Right lobe of liver (tissue), 6 donors: ENCODE measurements at regions not wholly inside any gene's neighbourhood (a gene's known extent, or its start where the extent isn't known, plus 50 kb on each side); places are given as distances from the start of the nearest gene placed in this dataset.

ENCODE experiments used
- ATAC-seq, 4 donors: fragments of 200-7000 bp; cut with Tn5 transposase; one replicate each; pipeline ENCODE4 v1.9.1; 2020; ENCODE audit warnings: mild to moderate bottlenecking in 4 of 4, moderate library complexity in 4 of 4
- DNase-seq, 3 donors: peaks; one replicate each; pipeline ENCODE4 v3.0.0-alpha.2; 2020
- H3K27ac ChIP-seq, 3 donors: fragments of 200-600 bp; one replicate each; pipeline ENCODE4 v1.8.0; 2022
- H3K27me3 ChIP-seq, 2 donors: fragments of 200-600 bp; one replicate each; pipeline ENCODE4 v1.8.0; 2022
- H3K36me3 ChIP-seq, 4 donors: fragments of 200-600 bp; sonication (generic) in 1 of 4; one replicate each; pipeline versions ENCODE4 v1.5.1 to v1.8.0; 2017 to 2022; ENCODE audit warnings: control low read depth in 1 of 4
- H3K4me1 ChIP-seq, 4 donors: fragments of 200-600 bp; sonication (generic) in 1 of 4; one replicate each; pipeline versions ENCODE4 v1.5.1 to v1.8.0; 2017 to 2022; ENCODE audit warnings: control low read depth in 1 of 4
- H3K4me3 ChIP-seq, 3 donors: fragments of 200-600 bp; one replicate each; pipeline ENCODE4 v1.8.0; 2022
- H3K9me3 ChIP-seq, 4 donors: fragments of 200-600 bp; sonication (generic) in 1 of 4; one replicate each; pipeline versions ENCODE4 v1.5.1 to v1.8.0; 2017 to 2022; ENCODE audit warnings: control low read depth in 1 of 4
- POLR2A ChIP-seq: fragments of 450-650 bp; IDR thresholded peaks from one replicate; pipeline ENCODE4 v1.6.1; 2017; ENCODE audit warnings: antibody characterized with exemption, mild to moderate bottlenecking
- WGBS: methylation state at CpG from one replicate; pipeline ENCODE4 v1.1.6; 2018; ENCODE audit warnings: low coverage, low lambda C conversion rate; ENCODE audit not compliant: insufficient coverage; ENCODE audit errors: missing lambda C conversion rate; 5-methylcytosine and 5-hydroxymethylcytosine counted together
- intact Hi-C, 2 donors: fragments of 100-400 bp; cut with DNase I; formaldehyde crosslinking; loops; one replicate each; pipeline versions ENCODE4 v1.11.2 to v1.14.1; 2022
- TF ChIP-seq, protein P1 (sequence below), 4 donors: fragments of 200-600 bp in 3 of 4; fragments of 450-650 bp in 1 of 4; IDR thresholded peaks; one replicate each; pipeline versions ENCODE4 v1.5.1 to v1.8.0; 2016 to 2022; ENCODE audit warnings: antibody characterized with exemption in 4 of 4, mild to moderate bottlenecking in 2 of 4
- donor health status: DM: no; HTN: yes; CAD: no.
- donor health status: DM: no; HTN: no; CAD: no.
- donor health status: DM: no; HTN: no; CAD: no.
- donor health status: DM: no; HTN: yes; CAD: no.
- donor health status: DM: no; HTN: yes; CAD: no.

- intact Hi-C loops: no loop called here
- H3K4me1 ChIP-seq: peaks cover 0 to 35% (median 6%) of the 10 kb centered on the region in 4 donors
Measured at GRCh38 chr11:34788642-34789041, 127.5 kb downstream of the APIP start.

DNA sequence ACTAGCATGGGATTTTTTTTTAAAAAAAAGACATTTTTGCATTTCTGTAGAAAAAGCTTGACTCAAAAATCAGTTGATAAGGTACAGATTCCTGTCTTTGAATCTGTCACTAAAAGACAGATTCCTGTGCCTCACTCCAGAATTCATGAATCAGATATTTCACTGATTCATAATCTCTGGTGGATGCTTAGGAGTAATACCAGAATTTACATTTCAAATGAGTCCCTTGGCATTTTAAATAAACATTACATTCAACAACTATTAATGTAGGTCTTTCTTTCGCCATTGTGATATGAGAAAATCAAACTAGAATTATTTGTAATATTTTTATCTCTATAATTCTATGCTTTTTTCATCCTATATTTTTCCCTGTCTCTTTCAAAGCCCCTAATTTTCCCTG is 128.3 kb downstream of the APIP start:
- H3K27ac ChIP-seq: no peak overlapping the region
- TF ChIP-seq, protein P1, sequence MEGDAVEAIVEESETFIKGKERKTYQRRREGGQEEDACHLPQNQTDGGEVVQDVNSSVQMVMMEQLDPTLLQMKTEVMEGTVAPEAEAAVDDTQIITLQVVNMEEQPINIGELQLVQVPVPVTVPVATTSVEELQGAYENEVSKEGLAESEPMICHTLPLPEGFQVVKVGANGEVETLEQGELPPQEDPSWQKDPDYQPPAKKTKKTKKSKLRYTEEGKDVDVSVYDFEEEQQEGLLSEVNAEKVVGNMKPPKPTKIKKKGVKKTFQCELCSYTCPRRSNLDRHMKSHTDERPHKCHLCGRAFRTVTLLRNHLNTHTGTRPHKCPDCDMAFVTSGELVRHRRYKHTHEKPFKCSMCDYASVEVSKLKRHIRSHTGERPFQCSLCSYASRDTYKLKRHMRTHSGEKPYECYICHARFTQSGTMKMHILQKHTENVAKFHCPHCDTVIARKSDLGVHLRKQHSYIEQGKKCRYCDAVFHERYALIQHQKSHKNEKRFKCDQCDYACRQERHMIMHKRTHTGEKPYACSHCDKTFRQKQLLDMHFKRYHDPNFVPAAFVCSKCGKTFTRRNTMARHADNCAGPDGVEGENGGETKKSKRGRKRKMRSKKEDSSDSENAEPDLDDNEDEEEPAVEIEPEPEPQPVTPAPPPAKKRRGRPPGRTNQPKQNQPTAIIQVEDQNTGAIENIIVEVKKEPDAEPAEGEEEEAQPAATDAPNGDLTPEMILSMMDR (IDR thresholded peaks at IDR 0.05): no peak
- TF ChIP-seq POLR2A: no peak
- no peak overlapping the region for H3K4me3 ChIP-seq
- WGBS: 89% methylated on average over 1 of the region's 1 CpG
- ATAC-seq (no peak), DNase-seq (no peak)
- H3K27me3 ChIP-seq: no peaks in the 10 kb centered on the region
- no peaks in the 10 kb centered on the region for H3K9me3 ChIP-seq
- intact Hi-C loops: no loop called here
- peaks cover 0 to 34% (median 6%) of the 10 kb centered on the region in 4 donors for H3K4me1 ChIP-seq
- no peaks in the 10 kb centered on the region for H3K36me3 ChIP-seq

More at GRCh38 chr11:34788642-34789041, 127.5 kb downstream of the APIP start:
- TF ChIP-seq, protein P1 (IDR thresholded peaks at IDR 0.05): no peak
- TF ChIP-seq POLR2A: no peak
- ATAC-seq (no peak), DNase-seq (no peak)
- no peak overlapping the region for H3K27ac ChIP-seq
- 88% methylated on average over 2 of the region's 2 CpGs for WGBS
- H3K4me3 ChIP-seq: no peak overlapping the region
- no peaks in the 10 kb centered on the region for H3K36me3 ChIP-seq
- no peaks in the 10 kb centered on the region for H3K9me3 ChIP-seq
- H3K27me3 ChIP-seq: no peaks in the 10 kb centered on the region

DNA sequence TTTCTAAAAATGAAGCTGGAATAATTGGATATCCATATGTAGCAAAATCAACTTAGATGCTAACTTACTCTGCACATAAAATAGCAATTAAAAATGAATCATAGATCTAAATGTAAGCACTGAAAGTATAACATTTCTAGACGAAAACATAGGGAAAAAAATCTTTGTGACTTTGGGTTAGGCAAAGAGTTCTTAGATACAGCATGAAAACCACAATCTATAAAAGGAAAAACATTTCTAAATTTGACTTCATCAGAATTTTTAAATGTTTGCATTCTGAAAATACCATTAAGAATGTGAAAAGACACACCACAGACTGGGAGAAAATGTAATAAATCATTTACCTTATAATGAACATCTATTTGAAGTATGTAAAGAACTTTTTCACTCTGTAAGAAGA is 128.8 kb downstream of the APIP start:
- 75% methylated on average over 1 of the region's 1 CpG for WGBS
- Histone ChIP-seq H3K4me3 (no peak overlapping the region), H3K27ac (no peak overlapping the region), H3K9me3 (no peaks in the 10 kb centered on the region), H3K4me1 (peaks cover 0 to 31% (median 4%) of the 10 kb centered on the region in 4 donors), H3K27me3 (no peaks in the 10 kb centered on the region), H3K36me3 (no peaks in the 10 kb centered on the region)
- no peak for ATAC-seq
- DNase-seq: no peak
- intact Hi-C loops: no loop called here
- no peak for TF ChIP-seq POLR2A
- TF ChIP-seq, protein P1 (IDR thresholded peaks at IDR 0.05): no peak

DNA sequence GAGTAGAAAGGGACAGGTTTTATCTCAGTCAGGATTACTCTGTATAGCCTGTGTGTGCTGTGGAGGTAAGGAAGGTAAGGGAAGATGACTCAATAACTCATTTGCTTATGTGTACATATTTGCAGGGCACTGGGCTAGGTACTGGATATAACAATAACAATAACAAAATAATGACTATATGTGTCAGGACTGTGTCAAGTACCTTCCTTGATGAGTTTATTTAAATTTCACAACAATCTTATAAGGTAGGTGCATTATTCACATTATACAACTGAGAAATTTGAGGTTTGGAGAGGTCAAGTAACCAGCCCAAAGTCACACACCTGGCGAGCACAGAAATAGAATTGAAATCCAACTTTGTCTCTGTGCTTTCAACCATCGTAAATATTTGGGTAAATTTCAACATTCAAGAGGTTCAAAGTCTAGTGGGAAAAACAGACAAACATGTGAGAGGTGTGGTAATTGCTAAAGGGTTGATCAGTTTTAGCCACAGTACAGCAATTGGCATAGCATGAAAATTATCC is 131.8 kb downstream of the APIP start:
- ATAC-seq: peak; percentile 78 to 83 (median 80)
- TF ChIP-seq POLR2A: no peak
- TF ChIP-seq, protein P1 (IDR thresholded peaks at IDR 0.05): no peak

More for the DNA sequence above, 131.8 kb downstream of the APIP start:
- no peaks in the 10 kb centered on the region for H3K36me3 ChIP-seq
- H3K27ac ChIP-seq: peak overlapping the region; percentile 72 to 84 (median 77)
- peaks cover 0 to 23% (median 0%) of the 10 kb centered on the region in 4 donors for H3K4me1 ChIP-seq
- peak overlapping the region in 2 of 3 donors; percentile 15 to 19 for H3K4me3 ChIP-seq
- no peaks in the 10 kb centered on the region for H3K27me3 ChIP-seq
- H3K9me3 ChIP-seq: no peaks in the 10 kb centered on the region
- WGBS: 0% methylated on average over 2 of the region's 2 CpGs
- intact Hi-C loops: no loop called here
- no peak for DNase-seq
